Esophagus (tissue), 2 donors: ENCODE measurements at regions not wholly inside any gene's neighbourhood (a gene's known extent, or its start where the extent isn't known, plus 50 kb on each side); places are given as distances from the start of the nearest gene placed in this dataset.
"Not testable (repeated sequence)": the region's sequence is repeated elsewhere in the genome, so short reads cannot be mapped to it uniquely, and the experiment has no call there.

ENCODE experiments used
- H3K27ac ChIP-seq, 2 donors: one replicate each; pipeline ENCODE4 v1.5.1; 2013; ENCODE audit warnings: low read depth in 2 of 2, mild to moderate bottlenecking in 2 of 2, inconsistent platforms in 1 of 2, low read length in 1 of 2, moderate library complexity in 1 of 2
- H3K27me3 ChIP-seq, 2 donors: one replicate each; pipeline ENCODE4 v1.6.1; 2013; ENCODE audit warnings: low read length in 2 of 2, control low read depth in 1 of 2, mild to moderate bottlenecking in 1 of 2; ENCODE audit not compliant: insufficient read depth in 2 of 2, control insufficient read depth in 1 of 2
- H3K36me3 ChIP-seq, 2 donors: one replicate each; pipeline ENCODE4 v1.6.1; 2013; ENCODE audit warnings: low read length in 1 of 2; ENCODE audit not compliant: control insufficient read depth in 2 of 2, insufficient read depth in 2 of 2
- H3K4me1 ChIP-seq, 2 donors: one replicate each; pipeline ENCODE4 v1.6.1; 2013; ENCODE audit warnings: low read length in 1 of 2; ENCODE audit not compliant: control insufficient read depth in 2 of 2, insufficient read depth in 2 of 2
- H3K4me3 ChIP-seq, 2 donors: one replicate each; pipeline ENCODE4 v1.5.1; 2013; ENCODE audit warnings: low read length in 2 of 2, mild to moderate bottlenecking in 2 of 2, low read depth in 1 of 2, moderate library complexity in 1 of 2
- H3K9me3 ChIP-seq, 2 donors: one replicate each; pipeline ENCODE4 v1.6.1; 2013; ENCODE audit warnings: mild to moderate bottlenecking in 2 of 2, low read depth in 1 of 2, low read length in 1 of 2, moderate library complexity in 1 of 2; ENCODE audit not compliant: control insufficient read depth in 2 of 2, insufficient read depth in 1 of 2
- WGBS, 2 donors: extraction: QIAGEN DNeasy Blood & Tissue Kit; methylation state at CpG; one replicate each; pipeline ENCODE4 v1.1.7; 2013; 5-methylcytosine and 5-hydroxymethylcytosine counted together
- donor health status: healthy with polysubstance abuse.
- donor health status: Bipolar disorder and iron deficiency.

DNA sequence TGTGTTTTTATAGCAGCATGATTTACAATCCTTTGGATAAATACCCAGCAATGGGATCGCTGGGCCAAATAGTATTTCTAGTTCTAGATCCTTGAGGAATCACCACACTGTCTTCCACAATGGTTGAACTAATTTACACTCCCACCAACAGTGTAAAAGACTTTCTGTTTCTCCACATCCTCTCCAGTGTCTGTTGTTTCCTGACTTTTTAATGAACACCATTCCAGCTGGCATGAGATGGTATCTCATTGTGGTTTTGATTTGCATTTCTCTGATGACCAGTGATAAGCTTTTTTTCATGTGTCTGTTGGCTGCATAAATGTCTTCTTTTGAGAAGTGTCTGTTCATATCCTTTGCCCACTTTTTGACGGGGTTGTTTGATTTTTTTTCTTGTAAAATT is 209.5 kb upstream of the RASGRP1 start:
- not testable (repeated sequence) for H3K27ac ChIP-seq
- WGBS, 2 donors: 83 to 89% methylated on average over 2 of the region's 2 CpGs

DNA sequence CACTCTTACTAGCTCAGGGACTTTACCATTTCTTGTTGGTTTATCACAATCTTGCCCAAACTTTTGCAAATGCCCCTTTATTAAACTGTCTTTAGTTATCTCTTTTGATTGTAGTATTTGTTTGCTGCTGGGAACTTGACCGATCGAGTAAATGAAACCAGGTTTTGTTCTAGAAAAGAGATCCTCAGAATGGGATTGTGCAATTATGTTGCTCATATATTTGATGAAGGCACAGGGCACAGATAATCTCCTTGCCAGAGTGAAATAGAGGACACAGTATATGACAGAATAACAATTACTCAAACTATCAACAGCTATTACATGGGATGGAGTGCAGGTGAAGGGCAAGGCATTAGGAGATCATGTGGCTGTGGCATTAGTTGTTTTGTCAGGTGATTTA is 216.6 kb upstream of the RASGRP1 start:
- WGBS, 2 donors: 73 to 78% methylated on average over 2 of the region's 2 CpGs
- no peak overlapping the region for H3K4me3 ChIP-seq
- no peaks in the 10 kb centered on the region for H3K4me1 ChIP-seq
- H3K27ac ChIP-seq: no peak overlapping the region
- no peaks in the 10 kb centered on the region for H3K9me3 ChIP-seq
- no peaks in the 10 kb centered on the region for H3K36me3 ChIP-seq
- H3K27me3 ChIP-seq: no peaks in the 10 kb centered on the region

More for the DNA sequence above, 209.5 kb upstream of the RASGRP1 start:
- H3K27me3 ChIP-seq, H3K36me3 ChIP-seq, H3K4me1 ChIP-seq, H3K9me3 ChIP-seq, H3K4me3 ChIP-seq: not testable (repeated sequence)

DNA sequence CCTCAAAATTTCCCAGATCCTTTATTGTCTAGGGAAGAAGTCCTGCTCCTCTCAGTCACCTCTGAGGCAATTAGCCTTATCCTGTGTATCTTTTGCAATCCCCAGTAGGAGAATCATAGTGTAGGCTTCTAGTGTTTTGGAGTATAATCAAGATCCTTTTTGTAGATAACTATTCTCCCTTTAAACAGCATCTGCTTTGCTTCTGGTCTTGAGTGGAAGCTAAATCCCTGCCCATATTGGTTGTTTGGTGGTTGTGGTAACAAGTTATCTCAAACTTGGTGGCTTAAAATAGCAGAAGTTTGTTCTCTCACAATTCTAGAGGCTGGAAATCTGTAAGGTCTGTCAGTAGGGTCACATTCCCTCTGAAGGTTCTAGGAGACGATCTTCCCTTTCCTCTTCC is 217.5 kb upstream of the RASGRP1 start:
- H3K27ac ChIP-seq: no peak overlapping the region
- WGBS, 2 donors: 78 to 93% methylated on average over 1 of the region's 1 CpG
- H3K36me3 ChIP-seq: no peaks in the 10 kb centered on the region
- H3K9me3 ChIP-seq: no peaks in the 10 kb centered on the region
- no peak overlapping the region for H3K4me3 ChIP-seq
- no peaks in the 10 kb centered on the region for H3K4me1 ChIP-seq
- no peaks in the 10 kb centered on the region for H3K27me3 ChIP-seq

DNA sequence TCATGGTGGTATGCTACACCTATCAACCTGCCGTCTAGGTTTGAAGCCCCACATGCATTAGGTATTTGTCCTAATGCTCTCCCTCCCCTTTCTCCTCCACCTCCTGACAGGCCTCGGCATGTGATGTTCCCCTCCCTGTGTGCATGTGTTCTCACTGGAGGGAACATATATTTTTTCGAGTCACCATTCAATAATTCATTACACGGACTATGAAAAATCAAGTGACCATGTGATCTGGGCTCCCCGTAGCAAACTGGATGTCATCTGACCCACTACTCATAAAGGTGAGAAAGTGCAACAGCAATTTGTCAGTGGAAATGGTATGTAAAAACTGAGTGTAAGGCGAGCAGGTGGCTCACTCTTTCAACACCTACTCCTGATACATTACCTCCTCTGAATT is 224.3 kb upstream of the RASGRP1 start:
- H3K4me3 ChIP-seq: no peak overlapping the region
- no peaks in the 10 kb centered on the region for H3K27me3 ChIP-seq
- H3K36me3 ChIP-seq: no peaks in the 10 kb centered on the region
- no peaks in the 10 kb centered on the region for H3K9me3 ChIP-seq
- H3K4me1 ChIP-seq: no peaks in the 10 kb centered on the region
- H3K27ac ChIP-seq: no peak overlapping the region
- 68 to 78% methylated on average over 6 of the region's 6 CpGs for WGBS, 2 donors

DNA sequence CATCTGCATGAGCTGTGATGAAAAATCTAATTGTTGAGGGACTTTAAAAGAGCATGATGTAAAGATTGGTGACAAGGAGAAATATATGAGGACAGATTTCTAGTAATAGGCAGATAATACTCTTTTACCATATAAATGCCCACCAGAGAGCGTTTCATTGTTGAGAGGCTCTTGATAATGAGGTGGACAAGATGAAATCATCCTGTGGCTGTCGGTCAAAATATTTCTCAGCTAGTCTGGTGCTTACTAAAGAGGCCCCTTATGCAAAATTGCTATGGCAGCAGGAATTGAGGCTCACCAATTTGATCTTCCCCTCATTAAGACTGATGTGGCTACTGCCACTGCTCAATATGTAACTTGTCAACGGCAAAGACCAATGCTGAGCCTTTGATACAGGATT is 225.0 kb upstream of the RASGRP1 start:
- H3K4me1 ChIP-seq: no peaks in the 10 kb centered on the region
- no peak overlapping the region for H3K4me3 ChIP-seq
- H3K27me3 ChIP-seq: peaks cover 0 to 1% of the 10 kb centered on the region in 2 donors
- no peak overlapping the region for H3K27ac ChIP-seq
- no peaks in the 10 kb centered on the region for H3K36me3 ChIP-seq
- no peaks in the 10 kb centered on the region for H3K9me3 ChIP-seq
- 90% methylated on average over 3 of the region's 3 CpGs for WGBS, 2 donors

DNA sequence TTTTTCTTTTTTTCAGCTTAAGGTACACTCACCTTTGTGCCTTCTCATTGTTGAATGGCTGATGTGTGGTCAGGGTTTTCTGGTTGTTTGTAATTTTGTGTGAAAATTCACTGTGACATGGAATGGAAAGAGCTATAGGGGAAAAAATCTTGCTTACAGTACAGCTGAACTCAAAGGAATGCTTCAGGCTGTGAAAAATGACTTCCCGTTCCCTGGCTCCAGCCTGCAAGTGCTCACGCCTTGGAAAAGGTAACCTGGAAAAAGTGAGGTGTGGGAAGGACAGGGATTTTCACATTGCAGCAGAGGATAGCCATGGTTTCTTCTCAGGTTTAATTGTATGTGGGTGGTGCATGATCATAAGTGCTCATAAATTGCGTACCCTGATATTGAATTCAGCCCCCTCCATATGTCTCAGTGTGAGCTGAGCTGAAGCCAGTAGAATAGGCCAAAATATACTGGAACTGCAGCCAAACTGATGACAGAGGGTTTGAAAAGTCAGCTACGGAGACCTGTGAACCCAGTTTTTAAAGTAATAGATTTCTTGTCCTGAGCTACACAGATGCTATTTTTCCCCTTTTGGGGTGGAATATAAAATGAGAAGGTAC is 228.7 kb upstream of the RASGRP1 start:
- Histone ChIP-seq H3K36me3 (no peaks in the 10 kb centered on the region), H3K27me3 (peaks cover 0 to 3% of the 10 kb centered on the region in 2 donors), H3K27ac (no peak overlapping the region), H3K9me3 (no peaks in the 10 kb centered on the region), H3K4me3 (no peak overlapping the region), H3K4me1 (no peaks in the 10 kb centered on the region)
- 45 to 49% methylated on average over 4 of the region's 4 CpGs for WGBS, 2 donors

DNA sequence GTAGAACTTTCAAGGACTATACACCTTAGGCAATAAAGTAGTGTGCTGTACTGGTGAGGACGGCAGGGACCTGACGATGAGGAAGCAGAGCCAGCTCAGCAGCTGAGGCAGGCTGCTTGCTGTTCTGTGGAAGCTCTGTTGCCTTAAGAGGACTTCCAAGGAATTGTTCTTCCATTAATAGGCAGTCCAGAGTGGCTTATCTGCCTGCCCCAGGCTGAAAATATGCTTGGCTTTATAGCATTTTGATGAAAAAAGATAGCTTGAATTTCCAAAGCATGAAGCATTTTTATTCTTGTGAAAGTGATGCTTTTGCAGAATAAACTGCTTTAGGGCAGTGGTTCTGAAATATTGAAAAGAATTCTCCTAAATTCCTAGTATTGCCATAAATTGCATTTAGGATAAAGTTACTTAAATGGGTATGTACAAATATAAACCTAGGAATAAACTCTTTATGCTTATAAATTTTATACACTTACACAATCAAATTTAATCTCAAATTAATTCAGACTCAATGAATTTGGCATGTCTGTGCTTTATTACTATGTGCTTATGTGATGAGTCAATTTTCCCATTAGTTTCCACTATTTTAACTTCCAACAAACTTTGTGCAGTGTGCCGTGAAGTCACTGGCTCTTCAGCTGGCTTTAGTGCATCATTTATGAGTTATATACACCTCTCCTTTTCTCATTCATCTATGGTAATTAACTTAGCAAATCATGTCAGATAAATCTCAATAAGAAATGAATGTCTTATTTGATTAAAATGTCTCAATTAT is 231.0 kb upstream of the RASGRP1 start:
- Histone ChIP-seq H3K36me3 (no peaks in the 10 kb centered on the region), H3K9me3 (no peaks in the 10 kb centered on the region), H3K4me1 (no peaks in the 10 kb centered on the region), H3K4me3 (no peak overlapping the region), H3K27ac (no peak overlapping the region), H3K27me3 (peaks cover 0 to 3% of the 10 kb centered on the region in 2 donors)
- 47 to 54% methylated on average over 3 of the region's 3 CpGs for WGBS, 2 donors

DNA sequence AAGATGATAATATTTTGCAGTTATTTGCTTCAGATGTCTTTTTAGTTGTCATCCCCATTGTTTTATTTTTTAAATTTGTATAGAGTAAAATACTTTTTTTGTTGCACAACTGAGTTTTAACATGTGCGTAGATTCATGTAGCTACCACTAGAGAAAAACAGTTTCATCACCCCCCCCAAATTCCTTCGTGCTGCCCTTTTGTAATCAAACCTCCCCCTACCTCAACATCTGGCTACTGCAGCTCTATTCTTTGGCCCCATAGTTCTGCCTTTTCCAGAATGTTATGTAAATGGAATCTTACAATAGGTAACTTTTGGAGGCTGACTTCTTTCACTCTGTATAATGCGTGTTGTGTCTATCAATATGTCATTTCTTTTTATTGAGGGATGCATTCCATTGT is 232.0 kb upstream of the RASGRP1 start:
- no peak overlapping the region for H3K27ac ChIP-seq
- H3K36me3 ChIP-seq: no peaks in the 10 kb centered on the region
- no peak overlapping the region for H3K4me3 ChIP-seq
- 75 to 78% methylated on average over 3 of the region's 3 CpGs for WGBS, 2 donors
- H3K4me1 ChIP-seq: no peaks in the 10 kb centered on the region
- H3K9me3 ChIP-seq: no peaks in the 10 kb centered on the region
- peaks cover 0 to 3% of the 10 kb centered on the region in 2 donors for H3K27me3 ChIP-seq

DNA sequence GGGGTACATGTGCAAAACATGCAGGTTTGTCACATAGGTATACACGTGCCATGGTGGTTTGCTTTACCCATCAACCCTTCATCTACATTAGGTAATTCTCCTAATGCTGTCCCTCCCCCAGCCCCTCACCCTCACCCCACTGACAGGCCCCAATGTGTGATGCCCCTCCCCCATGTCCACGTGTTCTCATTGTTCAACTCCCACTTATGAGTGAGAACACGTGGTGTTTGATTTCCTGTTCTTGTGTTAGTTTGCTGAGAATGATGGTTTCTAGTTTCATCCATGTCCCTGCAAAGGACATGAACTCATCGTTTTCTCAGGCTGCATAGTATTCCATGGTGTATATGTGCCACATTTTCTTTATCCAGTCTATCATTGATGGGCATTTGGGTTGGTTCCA is 232.9 kb upstream of the RASGRP1 start:
- 78 to 84% methylated on average over 4 of the region's 4 CpGs for WGBS, 2 donors
- not testable (repeated sequence) for H3K4me1 ChIP-seq

DNA sequence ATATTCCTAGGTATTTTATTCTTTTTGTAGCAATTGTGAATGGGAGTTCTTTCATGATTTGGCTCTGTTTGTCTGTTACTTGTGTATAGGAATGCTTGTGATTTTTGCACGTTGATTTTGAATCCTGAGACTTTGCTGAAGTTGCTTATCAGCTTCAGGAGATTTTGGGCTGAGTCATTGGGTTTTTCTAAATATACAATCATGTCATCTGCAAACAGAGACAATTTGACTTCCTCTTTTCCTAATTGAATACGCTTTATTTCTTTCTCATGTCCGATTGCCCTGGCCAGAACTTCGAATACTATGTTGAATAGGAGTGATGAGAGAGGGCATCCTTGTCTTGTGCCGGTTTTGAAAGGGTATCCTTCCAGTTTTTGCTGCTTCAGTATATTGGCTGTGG is 234.6 kb upstream of the RASGRP1 start:
- not testable (repeated sequence) for H3K4me1 ChIP-seq, H3K36me3 ChIP-seq, H3K27me3 ChIP-seq, H3K27ac ChIP-seq, H3K9me3 ChIP-seq, H3K4me3 ChIP-seq
- WGBS, 2 donors: 71 to 82% methylated on average over 5 of the region's 5 CpGs

More for the DNA sequence above, 232.9 kb upstream of the RASGRP1 start:
- H3K27me3 ChIP-seq, H3K36me3 ChIP-seq, H3K27ac ChIP-seq, H3K4me3 ChIP-seq, H3K9me3 ChIP-seq: not testable (repeated sequence)
